Kidney glomerular epithelial cell (primary cell): ENCODE measurements at regions not wholly inside any gene's neighbourhood (a gene's known extent, or its start where the extent isn't known, plus 50 kb on each side); places are given as distances from the start of the nearest gene placed in this dataset.

Source experiments
- DNase-seq: peaks from one replicate; lab custom pipeline; 2025; lab: John Stamatoyannopoulos, UW

DNA sequence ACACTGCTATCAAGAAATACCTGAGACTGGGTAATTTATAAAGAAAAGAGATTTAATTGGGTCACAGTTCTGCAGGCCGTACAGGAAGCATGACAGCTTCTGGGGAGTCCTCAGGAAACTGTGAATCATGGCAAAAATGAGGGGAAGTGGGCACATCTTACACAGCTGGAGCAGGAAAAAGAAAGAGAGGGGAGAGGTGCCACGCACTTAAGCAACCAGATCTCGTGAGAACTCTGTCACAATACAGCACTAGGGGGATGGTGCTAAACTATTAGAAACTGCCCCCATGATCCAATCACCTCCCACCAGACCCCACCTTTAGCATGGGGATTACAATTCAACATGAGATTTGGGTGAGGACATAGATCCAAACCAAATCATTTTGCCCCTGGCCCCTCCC is 105.5 kb upstream of the CPLX2 start:
- no peak for DNase-seq

DNA sequence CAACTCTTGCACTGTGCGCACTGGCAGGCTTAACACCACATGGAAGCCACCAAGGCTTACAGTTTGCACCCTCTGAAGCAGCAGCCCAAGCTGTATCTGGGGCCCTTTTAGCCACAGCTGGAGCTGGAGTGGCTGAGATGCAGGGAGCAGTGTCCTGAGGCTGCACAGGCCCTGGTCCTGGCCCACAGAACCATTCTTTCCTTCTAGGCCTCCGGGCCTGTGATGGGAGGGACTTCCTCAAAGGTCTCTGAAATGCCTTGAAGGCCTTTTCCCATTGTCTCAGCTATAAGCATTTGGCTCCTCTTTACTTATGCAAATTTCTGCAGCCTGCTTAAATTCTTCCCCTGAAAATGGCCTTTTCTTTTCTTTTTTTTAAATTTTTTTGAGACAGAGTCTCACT is 104.4 kb upstream of the CPLX2 start:
- no peak for DNase-seq

- DNase-seq: no peak
These were observed 98.4 kb upstream of the CPLX2 start for GRCh38 chr5:175772747-175773533.

DNA sequence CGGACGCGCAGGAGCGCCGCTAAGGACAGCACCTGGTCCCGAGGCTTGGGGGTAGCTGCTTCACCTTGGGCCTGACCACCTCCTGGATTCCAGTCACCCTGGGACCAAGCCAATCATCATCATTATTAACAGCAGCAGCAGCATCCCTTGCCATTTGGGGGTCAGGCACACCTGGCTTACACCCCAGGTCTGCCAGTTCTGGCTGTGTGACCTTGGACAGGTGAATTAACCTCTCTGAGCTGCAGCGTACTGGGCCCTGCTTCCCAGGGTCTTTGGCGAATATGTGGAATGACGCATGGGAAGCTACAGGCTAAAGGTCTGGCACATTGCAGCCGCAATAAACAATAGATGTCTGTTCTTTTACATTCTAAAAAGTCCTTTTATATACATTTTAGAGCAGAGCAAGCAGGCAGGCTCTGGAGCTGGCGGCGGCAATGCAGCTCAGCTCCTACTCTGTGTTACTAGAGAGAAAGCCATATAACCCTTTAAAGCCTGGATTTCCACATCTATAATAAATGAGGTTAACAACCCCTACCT is 97.8 kb upstream of the CPLX2 start:
- no peak for DNase-seq

- DNase-seq: no peak
These were observed 96.0 kb upstream of the CPLX2 start for GRCh38 chr5:175775416-175775815.

- no peak for DNase-seq
These were observed 92.4 kb upstream of the CPLX2 start for GRCh38 chr5:175778951-175779503.

DNA sequence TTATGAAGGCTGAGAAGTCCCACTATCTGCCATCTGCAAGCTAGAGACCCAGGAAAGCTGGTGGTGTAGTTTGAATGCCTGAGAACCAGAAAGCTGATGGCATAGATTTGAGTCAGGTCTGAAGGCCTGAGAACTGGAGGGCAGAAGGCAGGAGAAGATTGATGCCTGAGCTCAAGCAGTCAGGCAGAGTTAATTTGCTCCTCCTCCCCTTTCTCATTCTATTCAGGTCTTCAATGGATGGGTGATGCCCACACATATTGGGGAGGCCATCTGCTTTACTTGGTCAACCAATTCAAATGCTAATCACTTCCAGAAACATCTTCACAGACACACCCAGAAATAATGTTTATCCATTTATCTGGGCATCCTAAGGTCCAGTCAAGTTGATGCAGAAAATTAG is 87.6 kb upstream of the CPLX2 start:
- no peak for DNase-seq

DNA sequence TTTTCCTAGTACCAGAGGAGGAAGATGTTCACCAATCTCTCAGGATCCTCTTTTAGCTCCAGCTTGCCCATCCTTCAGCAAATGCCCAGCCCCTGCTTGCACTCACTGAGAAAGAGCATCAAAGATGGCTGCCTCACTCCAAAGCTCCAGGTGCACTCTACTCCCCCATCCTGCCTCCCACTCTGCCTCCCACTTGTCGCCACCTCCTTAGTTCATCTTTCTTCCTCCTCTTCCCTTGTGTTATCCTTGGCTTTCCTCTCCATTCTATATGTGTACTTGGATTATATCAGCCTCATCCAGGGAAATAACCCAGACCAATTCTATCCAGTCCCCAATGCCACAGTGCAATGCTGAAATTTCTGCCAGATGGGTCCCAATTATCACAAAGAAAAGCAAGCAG is 87.1 kb upstream of the CPLX2 start:
- no peak for DNase-seq

DNA sequence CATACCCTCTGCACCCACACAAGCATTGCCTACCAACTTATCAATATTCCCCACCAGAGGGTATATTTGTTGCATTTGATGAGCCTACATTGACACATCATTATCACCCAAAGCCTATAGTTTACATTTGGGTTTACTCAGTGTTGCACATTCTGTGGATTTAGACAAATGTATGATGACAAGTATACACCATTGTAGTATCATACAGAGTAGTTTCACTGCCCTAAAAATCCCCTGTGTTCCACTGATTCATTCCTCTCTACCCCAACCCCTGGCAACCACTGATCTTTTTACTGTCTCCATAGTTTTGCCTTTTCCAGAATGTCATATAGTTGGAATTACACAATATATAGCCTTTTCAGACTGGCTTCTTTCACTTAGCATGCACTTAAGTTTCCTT is 85.7 kb upstream of the CPLX2 start:
- DNase-seq: no peak

- DNase-seq: no peak
These were observed 83.1 kb upstream of the CPLX2 start for GRCh38 chr5:175788155-175788787.

DNA sequence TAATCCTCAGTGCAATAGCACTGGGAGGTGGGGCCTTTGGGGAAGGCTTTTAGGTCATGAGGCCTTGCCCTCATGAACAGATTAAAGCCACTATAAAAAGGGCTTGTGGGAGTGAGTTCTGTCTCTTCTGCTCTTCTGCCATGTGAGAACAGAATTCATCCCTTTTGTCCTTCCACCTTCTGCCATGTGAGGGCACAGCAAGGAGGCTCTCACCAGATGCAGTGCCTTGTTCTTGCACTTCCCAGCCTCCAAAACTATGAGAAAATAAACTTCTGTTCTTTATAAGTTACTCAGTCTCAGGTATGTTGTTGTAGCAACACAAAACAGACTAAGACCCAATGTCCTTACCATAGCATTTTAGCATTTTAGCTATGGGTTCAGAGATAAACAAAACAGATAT is 81.7 kb upstream of the CPLX2 start:
- DNase-seq: no peak

GRCh38 chr5:175790796-175791195 is 80.6 kb upstream of the CPLX2 start:
- no peak for DNase-seq

DNA sequence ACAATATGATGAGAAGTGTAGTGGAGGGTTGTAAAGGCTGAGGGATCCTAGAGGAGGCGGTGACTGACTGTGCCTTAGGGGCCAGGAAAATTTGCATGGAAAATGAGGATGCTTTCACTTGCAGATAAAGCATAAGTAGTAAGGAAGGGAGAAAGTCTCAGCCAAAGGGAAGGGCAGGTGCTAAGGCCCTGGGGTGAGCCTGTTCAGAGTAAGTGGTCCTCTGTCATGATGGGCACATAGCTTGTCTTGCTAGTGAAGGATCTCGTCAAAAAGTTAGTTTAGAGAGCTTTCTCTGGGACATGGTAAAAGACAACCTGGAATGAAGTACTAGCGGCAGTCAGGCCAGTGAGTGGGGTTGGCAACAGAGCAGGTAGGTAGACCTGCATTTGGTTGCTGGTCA is 75.4 kb upstream of the CPLX2 start:
- DNase-seq: no peak

DNA sequence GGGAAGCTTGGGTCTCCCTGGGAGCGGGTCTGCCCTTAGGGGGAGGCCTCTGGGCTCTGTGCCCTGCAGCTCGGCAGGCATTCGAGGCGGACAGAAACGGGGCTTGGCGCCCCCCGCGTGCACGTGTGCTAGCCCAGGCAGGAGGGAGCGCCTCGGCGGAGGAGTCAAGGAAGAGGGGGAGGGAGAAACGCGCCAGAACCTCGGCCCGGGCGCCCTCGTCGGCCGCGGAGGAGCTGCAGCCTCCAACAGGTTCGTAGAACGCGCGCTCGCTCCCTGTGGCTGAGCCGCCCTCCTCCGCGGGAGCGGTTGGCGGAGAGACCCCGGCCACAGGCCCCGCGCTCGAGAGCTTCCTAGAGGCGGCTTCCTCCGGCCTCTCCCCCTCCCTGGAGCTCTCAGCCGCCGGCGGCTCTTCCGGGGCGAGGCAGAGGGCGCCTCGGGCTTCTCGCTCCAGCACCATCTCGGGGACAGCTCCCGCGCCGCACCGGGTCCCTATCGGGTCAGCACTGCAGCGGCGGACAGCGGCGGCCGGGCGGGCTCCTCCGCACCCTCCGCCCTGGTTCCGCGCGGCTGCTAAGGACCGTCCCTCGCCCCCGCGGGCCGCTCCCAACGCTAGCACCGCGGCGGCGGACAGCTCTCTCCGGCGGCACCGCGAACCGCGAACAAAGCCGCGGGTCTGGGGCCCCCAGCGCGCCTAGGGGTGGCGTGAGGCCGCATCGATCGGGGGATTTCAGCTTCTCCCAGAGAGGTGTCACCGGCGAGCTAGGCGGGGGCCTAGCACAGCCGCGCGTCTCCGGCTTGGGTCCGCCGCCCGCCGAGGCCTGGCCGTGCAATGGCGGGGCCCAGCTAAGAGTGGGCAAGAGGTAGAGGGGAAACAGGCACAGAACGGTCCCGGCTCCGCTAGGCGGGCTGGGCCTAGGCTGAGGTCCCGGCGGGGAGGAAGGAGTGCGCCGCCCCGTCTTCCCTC is 74.6 kb upstream of the CPLX2 start:
- DNase-seq: peak; percentile 82

DNA sequence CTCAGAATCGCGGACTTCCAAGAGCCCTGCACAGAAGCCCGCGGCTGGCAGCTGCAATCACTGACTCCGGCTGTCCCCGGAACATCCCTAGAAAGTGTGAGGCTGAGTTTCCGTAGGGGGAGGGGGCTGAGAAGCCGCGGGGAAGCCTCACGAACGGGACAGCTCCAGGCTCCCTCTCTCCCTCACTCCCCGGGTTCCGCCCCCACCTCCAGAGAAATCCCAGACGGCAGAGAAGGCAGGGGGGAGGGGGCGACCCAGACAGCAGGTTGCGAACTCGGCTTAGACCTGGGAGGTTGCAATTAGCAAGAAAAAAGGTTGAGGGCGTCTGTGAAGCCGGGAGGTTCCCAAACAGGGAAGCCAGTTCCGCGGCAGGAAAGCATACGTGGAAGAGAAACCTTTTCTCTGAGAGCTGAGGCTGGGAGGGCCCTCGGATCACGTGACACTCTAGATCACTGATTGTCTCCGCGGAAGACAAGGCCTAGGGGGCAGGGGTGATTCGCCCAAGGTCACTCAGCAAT is 73.8 kb upstream of the CPLX2 start:
- DNase-seq: no peak

DNA sequence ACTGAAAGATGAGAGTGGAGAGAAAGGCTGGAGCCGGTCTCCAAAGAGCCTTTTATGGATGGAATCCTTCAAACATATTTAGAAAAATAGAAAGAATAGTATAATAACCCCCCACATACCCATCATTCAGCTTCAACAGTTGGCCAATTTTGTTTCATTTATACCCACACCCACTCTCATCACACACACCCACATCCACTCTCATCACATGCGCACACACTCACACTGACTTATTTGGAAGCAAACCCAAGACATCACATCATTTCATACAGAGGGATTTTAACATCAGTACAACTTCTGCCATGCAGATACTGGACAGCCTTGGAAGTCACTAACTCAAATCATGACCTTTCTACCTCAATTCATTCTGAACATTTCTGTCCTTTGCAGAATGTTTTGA is 72.8 kb upstream of the CPLX2 start:
- DNase-seq: no peak

- DNase-seq: peak; percentile 12
These were observed 70.7 kb upstream of the CPLX2 start for GRCh38 chr5:175800656-175801081.

DNA sequence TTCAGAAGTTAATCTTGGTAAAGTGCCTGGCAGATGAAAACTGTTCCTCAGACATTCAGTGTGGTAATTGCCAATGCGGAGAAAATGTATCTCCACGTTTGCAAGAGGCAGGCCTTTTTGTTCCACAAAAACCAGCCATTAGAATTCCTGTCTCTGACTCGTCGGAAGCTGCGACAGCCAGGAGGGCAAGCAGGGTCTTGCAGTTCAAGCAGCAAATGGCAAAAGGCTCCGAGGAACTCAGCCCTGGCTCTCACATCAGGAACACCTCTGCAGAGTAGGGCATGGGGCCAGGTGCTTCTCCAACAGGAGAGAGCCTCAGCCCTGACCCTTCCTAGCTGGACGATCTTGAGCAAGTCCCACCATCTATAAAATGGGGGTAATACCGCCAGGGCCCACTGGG is 69.0 kb upstream of the CPLX2 start:
- no peak for DNase-seq

DNA sequence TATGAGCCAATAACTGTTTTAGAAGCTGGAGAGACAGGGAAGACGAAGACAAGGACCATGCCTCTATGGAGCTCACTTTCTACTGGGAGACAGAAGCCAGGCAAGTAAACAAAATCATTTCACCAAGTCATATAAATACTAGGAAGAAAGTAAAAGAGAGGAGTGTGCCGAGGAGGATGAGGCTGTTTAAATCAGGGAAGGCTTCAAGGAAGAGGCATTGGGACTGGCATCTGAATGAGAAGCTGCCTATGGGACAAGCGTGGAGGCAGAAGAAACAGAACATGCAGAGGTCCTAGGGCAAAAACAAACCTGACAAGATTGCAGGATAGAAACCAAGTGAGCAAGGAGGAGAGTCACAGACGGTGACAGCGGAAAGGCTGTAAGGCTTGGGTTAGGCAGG is 68.1 kb upstream of the CPLX2 start:
- DNase-seq: no peak

DNA sequence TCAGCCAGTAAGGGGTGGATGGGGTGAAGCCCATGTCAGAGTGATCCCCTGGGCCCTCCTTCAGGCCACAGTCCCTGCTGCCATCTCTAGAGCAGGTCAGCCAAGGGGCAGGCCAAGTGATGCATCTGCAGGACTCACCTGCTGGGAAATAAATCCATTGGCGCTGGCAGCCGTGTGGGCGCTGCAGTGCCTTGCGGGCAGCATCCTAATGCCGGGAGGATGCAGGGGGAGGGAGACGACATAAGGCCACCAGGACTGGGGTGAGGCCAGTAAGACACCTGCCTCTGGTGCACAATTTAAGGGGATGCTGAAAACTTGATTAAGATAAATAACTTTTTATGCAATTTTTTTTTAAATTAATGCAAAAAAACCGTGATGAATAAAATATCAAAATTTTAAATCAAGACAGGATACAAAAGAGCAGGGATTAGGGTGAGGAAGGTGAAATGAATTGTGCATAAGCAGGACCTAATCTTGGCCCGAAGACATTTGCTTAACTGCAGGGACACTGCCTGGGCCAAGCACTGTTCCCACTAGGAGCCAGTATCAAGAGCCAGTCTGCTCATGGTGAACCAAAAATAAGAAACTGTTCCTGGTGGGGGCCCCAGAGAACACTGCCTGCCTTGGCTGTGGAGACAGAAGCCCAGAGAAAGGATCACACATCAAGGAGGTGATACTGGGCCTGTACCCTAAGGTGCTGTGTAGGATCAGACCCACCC is 67.5 kb upstream of the CPLX2 start:
- no peak for DNase-seq
